A673 (cell line): ENCODE measurements at regions not wholly inside any gene's neighbourhood (a gene's known extent, or its start where the extent isn't known, plus 50 kb on each side); places are given as distances from the start of the nearest gene placed in this dataset.

Experiments used
- CTCF ChIP-seq: fragments of 300-800, 200-600 bp; sonication (generic); conservative IDR thresholded peaks from 2 replicates; pipeline ENCODE4 v1.5.1; 2017; ENCODE audit warnings: low read depth, mild to moderate bottlenecking, antibody characterized with exemption, low read length, moderate library complexity, mixed read lengths
- EZH2 ChIP-seq: fragments of 200-600 bp; sonication (generic); IDR thresholded peaks from 2 replicates; pipeline ENCODE4 v1.6.1; 2017; ENCODE audit warnings: borderline replicate concordance, low read depth, mild to moderate bottlenecking, mixed read lengths, antibody characterized with exemption, low read length; ENCODE audit not compliant: poor library complexity, severe bottlenecking

DNA sequence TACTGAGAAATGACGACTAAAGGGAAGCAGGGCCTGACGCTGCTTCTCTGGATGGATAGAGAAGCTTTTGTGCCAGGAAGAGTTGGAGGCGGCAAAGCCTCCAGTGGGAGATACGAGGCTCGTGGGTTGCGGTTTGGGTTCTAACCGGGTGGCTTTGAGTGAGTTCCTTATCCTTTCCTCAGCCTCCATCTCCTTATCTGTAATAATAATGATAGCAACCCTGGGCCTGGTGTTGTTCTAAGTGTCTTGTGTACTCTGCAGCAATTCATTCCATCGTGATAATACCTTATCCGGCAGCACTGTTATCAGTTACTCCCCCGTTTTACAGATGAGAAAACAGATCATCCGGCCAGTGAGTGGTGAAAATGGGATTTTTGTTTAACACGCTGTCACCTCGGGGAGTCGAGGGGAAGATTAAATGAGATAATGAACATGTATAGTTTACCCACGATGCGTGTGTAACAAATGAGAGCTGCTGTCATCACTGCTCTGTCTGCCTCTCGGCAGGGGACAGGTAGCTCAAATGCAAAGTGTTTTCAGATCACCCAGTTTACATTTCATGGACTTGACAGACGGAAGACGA is 52.0 kb upstream of the LHX1 start:
- no peak for TF ChIP-seq CTCF
- TF ChIP-seq EZH2: no peak
